ENCODE measurements at regions not wholly inside any gene's neighbourhood (a gene's known extent, or its start where the extent isn't known, plus 50 kb on each side); places are given as distances from the start of the nearest gene placed in this dataset.

GRCh38 chr20:60288945-60289344 is 330.7 kb downstream of the CDH26 start:
- DNase-seq, result no peak

- no peak for DNase-seq
Measured at GRCh38 chr20:60292001-60292520, 333.8 kb downstream of the CDH26 start.

- no peak for DNase-seq
Measured at GRCh38 chr20:60294632-60295031, 336.4 kb downstream of the CDH26 start.

- DNase-seq, result no peak
Measured at GRCh38 chr20:60295214-60295613, 337.0 kb downstream of the CDH26 start.

GRCh38 chr20:60297649-60298048 is 339.4 kb downstream of the CDH26 start:
- no peak for DNase-seq

GRCh38 chr20:60298647-60299046 is 340.4 kb downstream of the CDH26 start:
- no peak for DNase-seq

- no peak for DNase-seq
Measured at GRCh38 chr20:60299951-60300350, 341.7 kb downstream of the CDH26 start.

- DNase-seq, result no peak
Measured at GRCh38 chr20:60300374-60300773, 342.2 kb downstream of the CDH26 start.

- no peak for DNase-seq
Measured at GRCh38 chr20:60302875-60303274, 344.7 kb downstream of the CDH26 start.

GRCh38 chr20:60304026-60304590 is 345.9 kb downstream of the CDH26 start:
- DNase-seq, result no peak

- DNase-seq, result no peak
Measured at GRCh38 chr20:60304931-60305330, 346.7 kb downstream of the CDH26 start.

- no peak for DNase-seq
Measured at GRCh38 chr20:60306105-60306504, 347.9 kb downstream of the CDH26 start.

- DNase-seq, result no peak
Measured at GRCh38 chr20:60306551-60306950, 348.3 kb downstream of the CDH26 start.

GRCh38 chr20:60310560-60311349 is 352.5 kb downstream of the CDH26 start:
- no peak for DNase-seq

- no peak for DNase-seq
Measured at GRCh38 chr20:60313191-60313590, 355.0 kb downstream of the CDH26 start.

- DNase-seq, result no peak
Measured at GRCh38 chr20:60313614-60314013, 355.4 kb downstream of the CDH26 start.

- no peak for DNase-seq
Measured at GRCh38 chr20:60314727-60315126, 356.5 kb downstream of the CDH26 start.

- no peak for DNase-seq
Measured at GRCh38 chr20:60316476-60317158, 358.4 kb downstream of the CDH26 start.

GRCh38 chr20:60317401-60317800 is 359.2 kb downstream of the CDH26 start:
- DNase-seq, result no peak

- no peak for DNase-seq
Measured at GRCh38 chr20:60321601-60322000, 363.4 kb downstream of the CDH26 start.

- no peak for DNase-seq
Measured at GRCh38 chr20:60326821-60327220, 368.6 kb downstream of the CDH26 start.

GRCh38 chr20:60327971-60328660 is 369.9 kb downstream of the CDH26 start:
- DNase-seq, result no peak

GRCh38 chr20:60330461-60330860 is 372.2 kb downstream of the CDH26 start:
- DNase-seq, result no peak
